ENCODE measurements at regions not wholly inside any gene's neighbourhood (a gene's known extent, or its start where the extent isn't known, plus 50 kb on each side); places are given as distances from the start of the nearest gene placed in this dataset.

DNA sequence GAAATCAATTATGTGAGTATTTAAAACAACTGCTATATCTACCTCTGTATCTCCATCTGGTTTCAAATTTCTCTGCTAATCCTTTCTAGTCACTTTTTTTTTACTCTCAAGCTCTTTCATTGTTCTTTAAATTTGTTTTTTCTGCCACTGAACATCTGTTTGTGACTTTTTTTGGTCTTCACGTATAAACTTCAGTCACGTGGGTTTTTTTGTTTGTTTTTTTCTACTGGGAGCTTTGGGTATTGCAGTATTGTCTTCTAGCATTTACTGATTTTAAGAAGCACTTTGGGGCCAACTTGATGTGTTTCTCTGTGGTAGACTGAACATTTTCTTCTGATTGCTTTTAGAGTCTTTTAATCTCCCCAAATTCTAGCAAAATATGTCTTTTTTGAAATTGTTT lies 262.6 kb upstream of the RXFP2 start:
- TF ChIP-seq CTCF (IDR thresholded peaks at IDR 0.05) (no peak), EP300 (IDR thresholded peaks at IDR 0.05) (no peak)

All from upper lobe of left lung (tissue), 4 donors.